Endometrial microvascular endothelial cells (primary cell): ENCODE measurements at regions not wholly inside any gene's neighbourhood (a gene's known extent, or its start where the extent isn't known, plus 50 kb on each side); places are given as distances from the start of the nearest gene placed in this dataset.

Source experiments
- in situ Hi-C: cut with HindIII; loops from 2 replicates; pipeline ENCODE4 v1.10.0; 2017; ENCODE audit warnings: low sequenced_read_pairs, low pct_unique_long_range_greater_than_20kb; ENCODE audit errors: inconsistent ontology term

GRCh38 chr7:12870219-12870618 is 182.8 kb downstream of the ARL4A start:
- in situ Hi-C loops: no loop called here

GRCh38 chr7:12872487-12872886 is 185.1 kb downstream of the ARL4A start:
- in situ Hi-C loops: no loop called here

GRCh38 chr7:12873571-12873970 is 186.1 kb downstream of the ARL4A start:
- in situ Hi-C loops: no loop called here

- in situ Hi-C loops: no loop called here
Measured at GRCh38 chr7:12879139-12879538, 191.7 kb downstream of the ARL4A start.

GRCh38 chr7:12881712-12882111 is 194.3 kb downstream of the ARL4A start:
- in situ Hi-C loops: no loop called here

- in situ Hi-C loops: no loop called here
Measured at GRCh38 chr7:12882710-12883109, 195.3 kb downstream of the ARL4A start.

- in situ Hi-C loops: no loop called here
Measured at GRCh38 chr7:12884033-12884432, 196.6 kb downstream of the ARL4A start.

- in situ Hi-C loops: no loop called here
Measured at GRCh38 chr7:12884856-12885440, 197.5 kb downstream of the ARL4A start.

GRCh38 chr7:12888717-12889116 is 201.3 kb downstream of the ARL4A start:
- in situ Hi-C loops: no loop called here

- in situ Hi-C loops: no loop called here
Measured at GRCh38 chr7:12889391-12889790, 202.0 kb downstream of the ARL4A start.

- in situ Hi-C loops: no loop called here
Measured at GRCh38 chr7:12890586-12890985, 203.2 kb downstream of the ARL4A start.

GRCh38 chr7:12893292-12893691 is 205.9 kb downstream of the ARL4A start:
- in situ Hi-C loops: no loop called here

- in situ Hi-C loops: no loop called here
Measured at GRCh38 chr7:12895296-12895695, 207.9 kb downstream of the ARL4A start.

GRCh38 chr7:12896316-12896715 is 208.9 kb downstream of the ARL4A start:
- in situ Hi-C loops: no loop called here

- in situ Hi-C loops: no loop called here
Measured at GRCh38 chr7:12898004-12898403, 210.6 kb downstream of the ARL4A start.

- in situ Hi-C loops: no loop called here
Measured at GRCh38 chr7:12898620-12899019, 211.2 kb downstream of the ARL4A start.

- in situ Hi-C loops: no loop called here
Measured at GRCh38 chr7:12905671-12906070, 218.2 kb downstream of the ARL4A start.

- in situ Hi-C loops: no loop called here
Measured at GRCh38 chr7:12907774-12908173, 220.3 kb downstream of the ARL4A start.

GRCh38 chr7:12909483-12909882 is 222.1 kb downstream of the ARL4A start:
- in situ Hi-C loops: no loop called here

- in situ Hi-C loops: no loop called here
Measured at GRCh38 chr7:12911053-12911452, 223.6 kb downstream of the ARL4A start.

GRCh38 chr7:12913002-12913401 is 225.6 kb downstream of the ARL4A start:
- in situ Hi-C loops: no loop called here
